ENCODE measurements at regions not wholly inside any gene's neighbourhood (a gene's known extent, or its start where the extent isn't known, plus 50 kb on each side); places are given as distances from the start of the nearest gene placed in this dataset.
"Not testable (repeated sequence)": the region's sequence is repeated elsewhere in the genome, so short reads cannot be mapped to it uniquely, and the experiment has no call there.

DNA sequence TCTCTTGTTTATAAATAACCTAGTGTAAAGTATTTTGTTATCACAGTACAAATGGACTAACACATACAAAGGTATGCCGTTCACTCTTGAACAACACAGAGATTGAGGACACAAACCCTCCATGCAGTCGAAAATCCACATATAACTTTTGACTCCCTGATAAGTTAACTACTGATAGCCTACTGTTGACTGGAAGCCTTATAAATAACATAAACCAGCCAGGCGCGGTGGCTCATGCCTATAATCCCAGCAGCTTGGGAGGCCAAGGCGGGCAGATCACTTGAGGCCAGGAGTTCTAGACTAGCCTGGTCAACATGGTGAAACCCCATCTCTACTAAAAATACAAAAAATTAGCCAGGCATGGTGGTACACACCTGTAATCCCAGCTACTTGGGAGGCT is 290.1 kb upstream of the IGF1R start:
- not testable (repeated sequence) for H3K27ac ChIP-seq (ENCODE audit: low read depth, low read length); H3K36me3 ChIP-seq (ENCODE audit: control insufficient read depth, insufficient read depth, low read length); H3K4me3 ChIP-seq (ENCODE audit: low read depth, low read length); H3K9me3 ChIP-seq (ENCODE audit: control insufficient read depth, insufficient read depth, low read depth, low read length); H3K27me3 ChIP-seq (ENCODE audit: control insufficient read depth, insufficient read depth, low read length); H3K9ac ChIP-seq (ENCODE audit: low read length); H3K4me1 ChIP-seq (ENCODE audit: control insufficient read depth, insufficient read depth, low read length)

DNA sequence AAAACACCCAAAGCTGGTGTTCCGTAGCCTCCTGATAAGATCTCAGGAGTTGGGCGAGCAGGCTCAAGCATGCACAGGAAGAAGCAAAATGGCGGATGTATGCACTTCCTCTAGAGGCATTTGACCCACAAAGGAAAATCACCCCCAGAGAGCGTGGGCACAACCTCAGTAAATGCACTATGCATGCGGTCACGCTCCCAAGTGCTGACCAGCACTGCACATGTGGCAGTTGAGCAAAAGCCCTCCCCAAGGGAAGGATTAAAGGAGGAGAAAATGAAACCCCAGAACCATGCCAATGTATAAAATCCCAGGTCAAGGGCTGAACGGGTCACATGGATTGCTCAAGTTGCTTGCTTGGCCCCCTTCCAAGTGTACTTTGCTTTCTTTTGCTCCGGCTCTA is 289.4 kb upstream of the IGF1R start:
- Histone ChIP-seq H3K27ac (ENCODE audit: low read depth, low read length) (no peak overlapping the region), H3K36me3 (ENCODE audit: control insufficient read depth, insufficient read depth, low read length) (no peaks in the 10 kb centered on the region), H3K9me3 (ENCODE audit: control insufficient read depth, insufficient read depth, low read depth, low read length) (peaks cover 8% of the 10 kb centered on the region), H3K4me1 (ENCODE audit: control insufficient read depth, insufficient read depth, low read length) (no peaks in the 10 kb centered on the region), H3K27me3 (ENCODE audit: control insufficient read depth, insufficient read depth, low read length) (no peaks in the 10 kb centered on the region), H3K4me3 (ENCODE audit: low read depth, low read length) (no peak overlapping the region), H3K9ac (ENCODE audit: low read length) (no peak overlapping the region)

DNA sequence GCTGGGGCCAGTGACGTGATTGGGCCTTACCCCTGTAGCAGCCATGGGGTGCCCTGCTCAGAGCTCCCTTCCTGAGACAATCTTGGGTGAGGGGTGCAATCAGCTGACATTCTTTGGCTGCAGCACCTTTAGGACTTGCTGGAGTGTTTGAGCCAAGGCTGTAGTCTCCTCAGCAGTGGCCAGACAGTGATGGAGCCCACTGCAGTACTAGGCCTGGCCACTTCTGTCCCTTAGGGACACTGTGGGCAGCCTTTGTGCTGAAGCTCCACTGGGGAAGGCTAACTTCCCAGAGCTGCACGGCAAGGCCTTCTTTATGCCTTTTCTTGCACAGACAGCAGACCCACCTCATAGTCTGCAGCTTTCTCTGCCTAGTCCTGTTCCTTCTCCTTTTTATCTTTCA is 284.9 kb upstream of the IGF1R start:
- no peaks in the 10 kb centered on the region for H3K9me3 ChIP-seq (ENCODE audit: control insufficient read depth, insufficient read depth, low read depth, low read length)
- H3K36me3 ChIP-seq (ENCODE audit: control insufficient read depth, insufficient read depth, low read length) = no peaks in the 10 kb centered on the region

DNA sequence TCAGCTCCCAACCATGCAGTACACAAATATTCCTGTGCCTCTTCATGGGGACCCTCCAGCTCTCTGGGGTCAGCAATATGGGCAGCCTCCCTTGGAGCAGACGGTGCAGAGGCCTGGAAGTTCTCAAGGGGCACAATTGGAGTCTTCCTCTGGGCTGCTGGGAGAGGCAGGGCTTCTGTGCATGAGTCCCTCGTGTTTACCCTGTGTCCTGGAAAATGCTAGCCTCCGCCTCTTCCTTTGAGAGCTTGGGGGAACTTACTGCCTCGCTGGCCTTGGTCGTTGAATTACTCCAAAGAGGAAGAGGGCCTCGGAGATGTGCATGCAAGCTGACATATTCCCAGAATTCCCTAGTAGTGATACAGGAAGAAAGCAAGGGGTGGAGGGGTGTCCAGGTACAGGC is 284.4 kb upstream of the IGF1R start:
- H3K9me3 ChIP-seq (ENCODE audit: control insufficient read depth, insufficient read depth, low read depth, low read length) = no peaks in the 10 kb centered on the region
- no peaks in the 10 kb centered on the region for H3K36me3 ChIP-seq (ENCODE audit: control insufficient read depth, insufficient read depth, low read length)
- no peak overlapping the region for H3K27ac ChIP-seq (ENCODE audit: low read depth, low read length)
- H3K27me3 ChIP-seq (ENCODE audit: control insufficient read depth, insufficient read depth, low read length) = no peaks in the 10 kb centered on the region
- H3K4me1 ChIP-seq (ENCODE audit: control insufficient read depth, insufficient read depth, low read length) = no peaks in the 10 kb centered on the region
- no peak overlapping the region for H3K9ac ChIP-seq (ENCODE audit: low read length)
- no peak overlapping the region for H3K4me3 ChIP-seq (ENCODE audit: low read depth, low read length)

More for the DNA sequence above, 284.9 kb upstream of the IGF1R start:
- Histone ChIP-seq H3K4me3 (ENCODE audit: low read depth, low read length) (no peak overlapping the region), H3K27ac (ENCODE audit: low read depth, low read length) (no peak overlapping the region), H3K9ac (ENCODE audit: low read length) (no peak overlapping the region), H3K4me1 (ENCODE audit: control insufficient read depth, insufficient read depth, low read length) (no peaks in the 10 kb centered on the region), H3K27me3 (ENCODE audit: control insufficient read depth, insufficient read depth, low read length) (no peaks in the 10 kb centered on the region)

DNA sequence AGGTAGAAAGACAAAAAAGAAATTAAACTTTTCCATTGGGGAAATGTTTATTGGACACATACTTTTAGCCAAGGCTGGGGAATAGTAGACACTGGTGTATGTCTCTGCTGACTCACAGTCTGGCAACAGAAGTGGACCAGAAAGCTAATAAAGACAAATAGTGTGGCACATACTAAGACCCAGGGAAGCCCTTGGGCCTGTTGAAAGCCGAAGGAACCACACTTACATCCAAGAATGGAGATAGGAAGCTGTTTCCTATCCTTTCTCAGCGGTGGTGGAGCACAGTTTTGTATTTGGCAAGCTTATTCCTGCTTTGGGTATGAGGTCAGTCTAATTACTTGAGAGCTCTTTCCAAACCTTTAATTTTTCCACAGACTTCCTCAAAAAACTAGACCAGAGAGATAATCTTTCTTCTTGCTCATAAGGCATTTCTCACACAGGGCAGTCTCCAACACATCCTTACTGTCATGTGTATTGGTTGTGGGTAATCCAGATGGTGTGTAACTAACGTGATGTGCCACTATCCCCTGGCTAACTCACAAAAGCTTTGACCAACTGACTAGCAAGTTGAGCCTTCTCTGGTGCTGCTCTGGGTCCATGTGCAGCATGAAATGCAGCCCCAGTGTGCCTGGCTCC is 279.1 kb upstream of the IGF1R start:
- H3K36me3 ChIP-seq (ENCODE audit: control insufficient read depth, insufficient read depth, low read length) = no peaks in the 10 kb centered on the region
- H3K9me3 ChIP-seq (ENCODE audit: control insufficient read depth, insufficient read depth, low read depth, low read length) = no peaks in the 10 kb centered on the region
- H3K4me1 ChIP-seq (ENCODE audit: control insufficient read depth, insufficient read depth, low read length) = peaks cover 5% of the 10 kb centered on the region; the same call in 1 of the 2 replicates
- H3K27me3 ChIP-seq (ENCODE audit: control insufficient read depth, insufficient read depth, low read length) = no peaks in the 10 kb centered on the region
- H3K4me3 ChIP-seq (ENCODE audit: low read depth, low read length) = no peak overlapping the region
- H3K27ac ChIP-seq (ENCODE audit: low read depth, low read length) = no peak overlapping the region
- no peak overlapping the region for H3K9ac ChIP-seq (ENCODE audit: low read length)

DNA sequence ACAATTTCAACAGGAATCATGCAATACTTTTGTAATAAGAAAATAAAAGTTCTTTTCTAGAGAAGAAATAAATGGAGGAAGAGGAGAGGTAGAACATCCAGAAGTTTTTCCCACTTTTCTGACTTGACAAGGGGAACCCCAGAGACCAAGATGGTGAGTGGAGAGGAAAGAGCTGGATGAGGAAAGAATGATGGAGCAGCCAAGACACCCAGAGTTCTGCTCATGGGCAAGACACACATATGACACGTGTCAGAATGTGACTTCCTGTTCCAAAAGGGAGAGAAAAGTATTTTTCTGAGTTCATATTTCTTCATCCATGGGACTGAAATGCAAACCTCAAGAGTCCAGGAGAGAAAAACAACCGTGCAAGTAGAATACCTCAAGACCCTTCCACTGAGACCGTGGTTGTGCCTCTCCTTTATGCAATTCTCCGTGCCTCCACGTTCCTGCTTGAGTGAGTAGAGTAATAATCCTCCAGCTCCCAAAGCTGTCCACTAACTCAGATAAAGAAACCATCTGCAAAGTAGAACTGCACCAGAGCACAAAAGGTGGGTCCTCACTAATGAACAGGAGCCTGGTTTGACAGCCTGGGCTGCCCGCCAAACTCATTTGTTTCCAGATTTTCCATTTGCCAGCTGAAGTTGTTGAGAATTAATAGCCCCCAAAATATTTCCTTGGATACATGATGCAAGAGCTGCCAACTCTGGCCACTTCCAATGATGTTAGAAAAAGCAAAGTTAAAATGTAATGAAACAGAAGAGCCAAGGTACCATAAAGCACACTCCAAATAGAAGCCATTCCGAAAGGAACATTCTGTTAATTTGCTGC is 272.6 kb upstream of the IGF1R start:
- no peak overlapping the region for H3K27ac ChIP-seq (ENCODE audit: low read depth, low read length)
- H3K4me1 ChIP-seq (ENCODE audit: control insufficient read depth, insufficient read depth, low read length) = no peaks in the 10 kb centered on the region
- H3K27me3 ChIP-seq (ENCODE audit: control insufficient read depth, insufficient read depth, low read length) = no peaks in the 10 kb centered on the region
- no peaks in the 10 kb centered on the region for H3K36me3 ChIP-seq (ENCODE audit: control insufficient read depth, insufficient read depth, low read length)
- no peak overlapping the region for H3K4me3 ChIP-seq (ENCODE audit: low read depth, low read length)
- H3K9ac ChIP-seq (ENCODE audit: low read length) = no peak overlapping the region
- 0 out of 2 replicates have a peak, but pooled peaks cover 7% of the 10 kb centered on the region for H3K9me3 ChIP-seq (ENCODE audit: control insufficient read depth, insufficient read depth, low read depth, low read length)

DNA sequence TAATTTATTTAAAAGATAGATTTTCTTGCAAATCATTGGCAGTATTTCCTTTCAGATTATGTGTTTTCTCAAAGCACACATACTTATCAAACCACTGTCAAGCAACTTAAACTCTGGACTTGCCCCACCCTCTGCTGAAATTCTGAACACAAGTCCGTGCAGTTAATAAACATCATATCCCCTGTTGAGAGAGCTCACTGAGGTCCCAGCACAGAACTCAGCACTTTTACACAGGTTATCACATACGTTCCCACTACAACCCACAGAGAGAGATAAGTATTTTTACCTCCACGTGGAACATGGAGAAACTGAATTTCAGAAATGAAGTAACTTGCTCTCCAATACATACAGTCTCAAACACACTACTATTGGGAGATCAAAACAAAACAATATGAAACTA is 267.6 kb upstream of the IGF1R start:
- Histone ChIP-seq H3K27ac (ENCODE audit: low read depth, low read length) (no peak overlapping the region), H3K4me1 (ENCODE audit: control insufficient read depth, insufficient read depth, low read length) (no peaks in the 10 kb centered on the region)

DNA sequence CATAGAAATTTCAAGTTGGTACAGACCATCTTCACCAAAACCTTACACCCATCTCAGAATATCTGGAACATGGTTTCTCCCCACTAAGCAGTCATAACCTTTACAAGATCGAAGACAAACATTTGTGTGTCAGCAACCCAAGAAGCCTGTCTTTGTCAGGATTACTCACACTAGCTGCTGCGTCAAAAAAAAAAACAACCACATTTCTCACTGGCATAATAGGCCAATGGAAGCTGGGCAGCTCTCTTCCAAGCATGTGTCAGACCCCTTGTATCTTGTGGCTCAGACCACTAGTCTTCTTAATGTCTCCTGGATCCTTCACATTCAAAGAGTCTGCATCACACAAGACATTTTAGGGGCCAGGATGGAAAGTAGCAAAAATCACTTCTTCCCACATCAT is 266.9 kb upstream of the IGF1R start:
- no peak overlapping the region for H3K9ac ChIP-seq (ENCODE audit: low read length)
- no peaks in the 10 kb centered on the region for H3K36me3 ChIP-seq (ENCODE audit: control insufficient read depth, insufficient read depth, low read length)
- no peak overlapping the region for H3K27ac ChIP-seq (ENCODE audit: low read depth, low read length)
- 0 out of 2 replicates have a peak, but pooled peaks cover 7% of the 10 kb centered on the region for H3K9me3 ChIP-seq (ENCODE audit: control insufficient read depth, insufficient read depth, low read depth, low read length)
- no peaks in the 10 kb centered on the region for H3K27me3 ChIP-seq (ENCODE audit: control insufficient read depth, insufficient read depth, low read length)
- no peak overlapping the region for H3K4me3 ChIP-seq (ENCODE audit: low read depth, low read length)
- no peaks in the 10 kb centered on the region for H3K4me1 ChIP-seq (ENCODE audit: control insufficient read depth, insufficient read depth, low read length)

More for the DNA sequence above, 267.6 kb upstream of the IGF1R start:
- Histone ChIP-seq H3K4me3 (ENCODE audit: low read depth, low read length) (no peak overlapping the region), H3K9me3 (ENCODE audit: control insufficient read depth, insufficient read depth, low read depth, low read length) (0 out of 2 replicates have a peak, but pooled peaks cover 7% of the 10 kb centered on the region), H3K9ac (ENCODE audit: low read length) (no peak overlapping the region), H3K36me3 (ENCODE audit: control insufficient read depth, insufficient read depth, low read length) (no peaks in the 10 kb centered on the region), H3K27me3 (ENCODE audit: control insufficient read depth, insufficient read depth, low read length) (no peaks in the 10 kb centered on the region)

DNA sequence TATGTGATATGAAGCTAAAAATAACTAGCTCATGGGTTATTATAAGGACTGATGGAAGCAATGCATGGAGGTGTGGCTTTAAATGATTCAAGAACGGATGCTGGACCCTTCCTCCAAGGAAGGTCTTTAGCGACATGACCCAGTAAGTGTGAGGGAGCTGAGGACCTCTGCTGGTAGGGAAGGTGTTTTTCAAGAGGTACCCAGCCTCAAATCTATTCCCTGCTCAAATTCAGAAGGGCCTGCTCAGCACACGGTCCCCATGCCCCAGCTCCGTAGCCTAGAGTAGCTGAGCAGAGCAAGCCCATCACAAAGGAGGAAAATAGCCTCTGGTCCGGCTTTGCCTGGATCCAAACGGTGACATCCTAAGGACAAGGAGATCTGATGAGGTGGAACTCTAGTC is 266.2 kb upstream of the IGF1R start:
- Histone ChIP-seq H3K36me3 (ENCODE audit: control insufficient read depth, insufficient read depth, low read length) (no peaks in the 10 kb centered on the region), H3K9ac (ENCODE audit: low read length) (no peak overlapping the region), H3K27ac (ENCODE audit: low read depth, low read length) (no peak overlapping the region), H3K27me3 (ENCODE audit: control insufficient read depth, insufficient read depth, low read length) (no peaks in the 10 kb centered on the region), H3K9me3 (ENCODE audit: control insufficient read depth, insufficient read depth, low read depth, low read length) (0 out of 2 replicates have a peak, but pooled peaks cover 6% of the 10 kb centered on the region), H3K4me1 (ENCODE audit: control insufficient read depth, insufficient read depth, low read length) (no peaks in the 10 kb centered on the region), H3K4me3 (ENCODE audit: low read depth, low read length) (no peak overlapping the region)

DNA sequence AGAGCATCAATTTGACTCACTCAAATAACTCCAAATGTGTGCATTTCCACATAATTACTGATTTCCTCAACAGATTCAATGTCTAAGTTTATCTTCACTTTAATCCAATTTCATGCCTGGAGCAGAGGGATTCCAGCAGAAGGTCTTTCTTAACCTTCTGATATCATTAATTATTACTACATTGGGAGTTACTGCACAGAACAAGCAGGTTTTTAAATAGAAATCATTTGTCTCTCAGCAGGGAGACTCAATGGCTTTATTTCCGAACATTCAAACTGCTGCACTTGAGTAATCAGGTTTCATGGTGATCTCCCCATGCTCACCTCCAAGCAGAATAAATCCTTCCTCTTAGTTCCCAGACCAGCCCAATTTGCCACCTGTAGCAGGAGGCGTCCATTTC is 264.8 kb upstream of the IGF1R start:
- no peaks in the 10 kb centered on the region for H3K27me3 ChIP-seq (ENCODE audit: control insufficient read depth, insufficient read depth, low read length)
- no peaks in the 10 kb centered on the region for H3K36me3 ChIP-seq (ENCODE audit: control insufficient read depth, insufficient read depth, low read length)
- no peak overlapping the region for H3K27ac ChIP-seq (ENCODE audit: low read depth, low read length)
- no peak overlapping the region for H3K4me3 ChIP-seq (ENCODE audit: low read depth, low read length)
- H3K9me3 ChIP-seq (ENCODE audit: control insufficient read depth, insufficient read depth, low read depth, low read length) = 0 out of 2 replicates have a peak, but pooled peaks cover 4% of the 10 kb centered on the region
- no peak overlapping the region for H3K9ac ChIP-seq (ENCODE audit: low read length)
- H3K4me1 ChIP-seq (ENCODE audit: control insufficient read depth, insufficient read depth, low read length) = no peaks in the 10 kb centered on the region

DNA sequence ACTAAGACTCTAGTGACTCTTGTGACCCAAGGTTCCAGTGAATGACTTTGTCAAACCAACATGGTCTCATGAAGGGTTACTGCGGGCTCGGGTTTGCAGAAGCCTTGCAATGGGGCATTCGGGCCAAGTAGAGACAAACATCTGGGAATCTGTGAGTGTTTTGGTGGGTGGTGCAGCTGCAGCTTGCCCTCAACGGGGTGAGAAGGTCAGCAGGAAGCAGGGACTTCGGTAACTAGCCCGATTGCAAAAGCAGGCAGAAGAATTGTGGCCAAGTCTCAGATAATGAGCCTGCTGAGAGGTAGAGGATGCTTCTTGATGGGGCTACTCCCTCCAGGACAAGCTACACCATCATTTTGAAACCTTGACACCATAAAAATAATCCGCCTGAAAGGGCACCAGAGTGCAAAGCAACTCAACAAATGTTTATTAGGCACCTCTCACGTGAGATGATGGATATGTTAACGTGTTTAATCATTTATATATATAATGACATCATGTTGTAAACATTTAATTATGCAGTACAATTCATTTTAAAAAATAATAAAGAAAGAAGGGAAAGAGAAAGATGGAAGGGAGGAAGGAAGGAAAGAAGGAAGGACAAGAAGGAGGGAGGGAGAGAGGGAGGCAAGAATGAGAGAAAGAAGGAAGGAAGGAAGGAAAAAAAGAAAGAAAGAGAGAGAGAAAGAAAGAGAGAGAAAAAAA is 263.9 kb upstream of the IGF1R start:
- Histone ChIP-seq H3K27me3 (ENCODE audit: control insufficient read depth, insufficient read depth, low read length) (no peaks in the 10 kb centered on the region), H3K9me3 (ENCODE audit: control insufficient read depth, insufficient read depth, low read depth, low read length) (0 out of 2 replicates have a peak, but pooled peaks cover 2% of the 10 kb centered on the region), H3K27ac (ENCODE audit: low read depth, low read length) (no peak overlapping the region), H3K4me1 (ENCODE audit: control insufficient read depth, insufficient read depth, low read length) (no peaks in the 10 kb centered on the region), H3K9ac (ENCODE audit: low read length) (no peak overlapping the region), H3K36me3 (ENCODE audit: control insufficient read depth, insufficient read depth, low read length) (no peaks in the 10 kb centered on the region), H3K4me3 (ENCODE audit: low read depth, low read length) (no peak overlapping the region)

Measured in HUES6 (cell line).